BE2C (cell line): ENCODE measurements at regions not wholly inside any gene's neighbourhood (a gene's known extent, or its start where the extent isn't known, plus 50 kb on each side); places are given as distances from the start of the nearest gene placed in this dataset.

Experiments
- DNase-seq: peaks from one replicate; pipeline ENCODE4 v3.0.0-alpha.2; 2020
- H3K27me3 ChIP-seq: fragments of 250-450 bp; sonication (Bioruptor Pico); 2 replicates; pipeline ENCODE4 v1.5.1; 2020; ENCODE audit warnings: mild to moderate bottlenecking
- H3K36me3 ChIP-seq: fragments of 250-450 bp; sonication (Bioruptor Pico); 2 replicates; pipeline ENCODE4 v1.5.1; 2020; ENCODE audit warnings: mild to moderate bottlenecking
- H3K4me1 ChIP-seq: fragments of 250-450 bp; sonication (Bioruptor Pico); 2 replicates; pipeline ENCODE4 v1.5.1; 2020
- H3K4me3 ChIP-seq: 2 replicates; pipeline ENCODE4 v1.5.1; 2011; ENCODE audit warnings: low read depth, low read length
- H3K9me3 ChIP-seq: fragments of 250-450 bp; sonication (Bioruptor Pico); 2 replicates; pipeline ENCODE4 v1.5.1; 2020
- TF ChIP-seq, protein P1 (sequence below): IDR thresholded peaks from 2 replicates; pipeline ENCODE4 v1.5.1; 2012; ENCODE audit warnings: mild to moderate bottlenecking, low read depth, low read length

DNA sequence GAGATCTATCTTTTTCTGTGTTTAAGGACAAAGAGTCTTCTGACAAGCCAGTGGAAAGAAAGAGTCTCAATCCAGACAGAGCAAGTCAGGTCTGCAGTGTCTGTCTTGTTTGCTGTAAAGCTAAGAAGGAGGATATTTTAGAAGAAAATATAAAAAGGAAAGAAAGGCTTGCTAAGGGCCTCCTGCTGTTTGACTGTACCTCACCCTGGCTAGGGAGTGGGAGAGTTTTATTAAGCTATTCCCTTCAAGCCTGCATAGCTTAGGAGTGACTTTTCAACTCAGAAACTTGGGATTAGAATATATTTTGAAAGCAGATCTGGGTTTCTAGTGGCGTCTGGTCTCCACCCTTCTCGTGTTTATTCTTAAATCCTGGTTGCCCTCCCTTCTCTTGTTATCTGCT, 460.0 kb downstream of the COG6 start:
- H3K4me1 ChIP-seq, result no peaks in the 10 kb centered on the region
- TF ChIP-seq, protein P1, sequence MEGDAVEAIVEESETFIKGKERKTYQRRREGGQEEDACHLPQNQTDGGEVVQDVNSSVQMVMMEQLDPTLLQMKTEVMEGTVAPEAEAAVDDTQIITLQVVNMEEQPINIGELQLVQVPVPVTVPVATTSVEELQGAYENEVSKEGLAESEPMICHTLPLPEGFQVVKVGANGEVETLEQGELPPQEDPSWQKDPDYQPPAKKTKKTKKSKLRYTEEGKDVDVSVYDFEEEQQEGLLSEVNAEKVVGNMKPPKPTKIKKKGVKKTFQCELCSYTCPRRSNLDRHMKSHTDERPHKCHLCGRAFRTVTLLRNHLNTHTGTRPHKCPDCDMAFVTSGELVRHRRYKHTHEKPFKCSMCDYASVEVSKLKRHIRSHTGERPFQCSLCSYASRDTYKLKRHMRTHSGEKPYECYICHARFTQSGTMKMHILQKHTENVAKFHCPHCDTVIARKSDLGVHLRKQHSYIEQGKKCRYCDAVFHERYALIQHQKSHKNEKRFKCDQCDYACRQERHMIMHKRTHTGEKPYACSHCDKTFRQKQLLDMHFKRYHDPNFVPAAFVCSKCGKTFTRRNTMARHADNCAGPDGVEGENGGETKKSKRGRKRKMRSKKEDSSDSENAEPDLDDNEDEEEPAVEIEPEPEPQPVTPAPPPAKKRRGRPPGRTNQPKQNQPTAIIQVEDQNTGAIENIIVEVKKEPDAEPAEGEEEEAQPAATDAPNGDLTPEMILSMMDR, result no peak

DNA sequence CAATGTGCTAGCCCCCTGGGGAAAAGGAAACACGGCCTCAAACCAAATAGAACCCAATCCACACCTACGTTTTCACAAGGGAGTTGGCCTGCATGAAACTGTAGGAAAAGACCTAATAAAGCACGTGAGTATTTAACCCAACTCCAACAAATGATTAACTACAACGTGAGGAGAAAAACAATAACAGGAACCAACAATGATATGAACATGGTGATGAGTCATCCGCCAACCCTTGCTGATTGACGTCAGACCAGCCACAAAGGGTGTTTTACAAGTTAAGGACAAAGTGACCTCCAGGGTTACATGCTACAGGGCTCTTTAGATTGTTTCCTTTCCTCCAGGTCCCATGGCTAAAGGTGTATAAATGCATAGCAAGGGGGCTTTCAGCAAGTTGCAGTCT, 460.5 kb downstream of the COG6 start:
- Histone ChIP-seq H3K27me3 (no peaks in the 10 kb centered on the region), H3K4me3 (no peak overlapping the region), H3K9me3 (no peaks in the 10 kb centered on the region), H3K36me3 (no peaks in the 10 kb centered on the region), H3K4me1 (no peaks in the 10 kb centered on the region)
- TF ChIP-seq, protein P1, result no peak
- no peak for DNase-seq

More for the DNA sequence above, 460.0 kb downstream of the COG6 start:
- Histone ChIP-seq H3K9me3 (no peaks in the 10 kb centered on the region), H3K4me3 (no peak overlapping the region), H3K27me3 (no peaks in the 10 kb centered on the region), H3K36me3 (no peaks in the 10 kb centered on the region)
- DNase-seq, result no peak

DNA sequence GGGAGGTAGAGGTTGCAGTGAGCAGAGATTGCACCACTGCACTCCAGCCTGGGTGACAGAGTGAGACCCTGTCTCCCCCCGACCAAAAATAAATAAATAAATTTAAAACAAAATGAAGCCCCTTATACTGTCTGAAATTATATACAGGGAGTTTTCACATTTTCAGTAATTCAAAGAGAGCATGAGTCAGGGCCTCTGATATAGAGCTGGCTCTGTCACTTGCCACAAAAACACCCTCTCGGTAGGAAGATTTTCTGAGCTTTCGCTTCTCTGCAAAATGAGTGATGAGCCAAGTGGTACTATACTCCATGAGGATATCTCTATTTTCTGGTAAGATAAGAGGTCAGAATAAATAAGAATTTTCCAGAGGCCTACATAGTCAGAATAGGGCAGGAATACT, 462.9 kb downstream of the COG6 start:
- no peaks in the 10 kb centered on the region for H3K9me3 ChIP-seq
- H3K4me1 ChIP-seq, result no peaks in the 10 kb centered on the region

DNA sequence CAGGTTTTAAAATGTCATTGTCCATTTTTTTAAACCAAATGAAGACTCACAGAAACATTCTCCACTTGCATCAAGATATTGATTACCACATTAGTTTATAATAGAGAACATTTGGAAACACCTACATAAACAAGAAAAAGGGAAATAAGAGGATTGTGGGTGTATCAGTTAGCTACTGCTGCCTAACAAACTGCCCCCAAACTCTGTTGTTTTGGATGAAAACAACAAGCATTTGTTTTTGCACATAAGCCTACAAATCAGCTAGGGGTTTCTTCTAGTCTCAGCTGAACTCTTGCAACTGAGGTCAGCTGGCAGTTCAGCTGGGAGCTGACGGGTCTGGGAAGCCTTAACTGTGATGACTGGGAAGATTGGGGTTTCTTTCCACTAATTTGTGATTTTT, 464.4 kb downstream of the COG6 start:
- Histone ChIP-seq H3K4me3 (no peak overlapping the region), H3K36me3 (no peaks in the 10 kb centered on the region), H3K9me3 (no peaks in the 10 kb centered on the region), H3K27me3 (no peaks in the 10 kb centered on the region), H3K4me1 (no peaks in the 10 kb centered on the region)
- TF ChIP-seq, protein P1, result no peak
- no peak for DNase-seq

More for the DNA sequence above, 462.9 kb downstream of the COG6 start:
- no peak for DNase-seq
- TF ChIP-seq, protein P1, result no peak
- Histone ChIP-seq H3K27me3 (no peaks in the 10 kb centered on the region), H3K4me3 (no peak overlapping the region), H3K36me3 (no peaks in the 10 kb centered on the region)

DNA sequence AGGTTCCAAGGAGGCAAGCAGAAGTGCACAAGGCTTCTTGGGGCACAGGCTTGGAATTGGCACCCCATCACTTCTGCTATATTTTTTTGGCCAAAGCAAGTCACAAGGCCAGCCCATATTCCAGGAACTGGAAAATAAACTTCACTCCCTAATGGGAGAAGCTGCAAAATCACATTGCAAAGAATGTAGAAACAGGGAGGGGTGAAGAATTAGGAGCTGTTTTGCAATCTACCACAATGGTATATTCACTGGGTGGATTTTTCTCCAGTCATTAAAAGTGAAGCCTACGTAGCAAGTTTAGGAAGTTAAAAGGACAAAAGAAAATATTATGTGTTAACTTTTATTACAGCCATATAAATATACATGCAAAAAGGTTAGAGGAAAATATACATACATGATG, 464.8 kb downstream of the COG6 start:
- Histone ChIP-seq H3K4me3 (no peak overlapping the region), H3K9me3 (no peaks in the 10 kb centered on the region), H3K36me3 (no peaks in the 10 kb centered on the region), H3K4me1 (no peaks in the 10 kb centered on the region), H3K27me3 (no peaks in the 10 kb centered on the region)
- DNase-seq, result no peak
- TF ChIP-seq, protein P1, result no peak

DNA sequence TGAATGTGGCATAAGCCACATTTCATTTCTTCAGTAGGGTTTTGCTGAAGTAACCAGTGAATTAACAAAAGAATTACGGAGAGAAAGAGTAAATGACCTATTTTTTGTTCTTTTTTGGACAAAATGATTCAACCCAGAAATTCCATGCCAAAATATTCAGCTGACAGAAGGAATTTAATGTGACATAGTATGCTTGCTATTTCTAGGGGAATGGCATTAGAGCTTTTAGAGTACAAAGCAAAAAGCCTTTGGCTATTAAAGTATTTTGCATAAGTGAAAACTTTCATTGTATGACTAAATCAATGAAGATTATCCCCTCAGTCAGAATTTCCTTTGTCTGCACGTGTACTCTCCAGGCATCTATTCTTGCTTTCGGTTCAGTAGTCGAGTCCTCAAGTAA, 465.3 kb downstream of the COG6 start:
- TF ChIP-seq, protein P1, result no peak
- DNase-seq, result no peak
- no peaks in the 10 kb centered on the region for H3K36me3 ChIP-seq
- no peaks in the 10 kb centered on the region for H3K27me3 ChIP-seq
- no peak overlapping the region for H3K4me3 ChIP-seq
- H3K9me3 ChIP-seq, result no peaks in the 10 kb centered on the region
- H3K4me1 ChIP-seq, result no peaks in the 10 kb centered on the region
